Erythroblast (primary cell): ENCODE measurements at regions not wholly inside any gene's neighbourhood (a gene's known extent, or its start where the extent isn't known, plus 50 kb on each side); places are given as distances from the start of the nearest gene placed in this dataset.

ENCODE experiments used
- DNase-seq, 2 experiments: peaks; one replicate each; lab custom pipeline; 2025; lab: John Stamatoyannopoulos, UW
- GATA1 ChIP-seq: IDR thresholded peaks from 2 replicates; pipeline ENCODE4 v1.6.1; 2011; ENCODE audit warnings: low read depth, mild to moderate bottlenecking, control low read depth, low read length, moderate library complexity
- POLR2A ChIP-seq: IDR thresholded peaks from 2 replicates; pipeline ENCODE4 v1.6.1; 2011; ENCODE audit warnings: mild to moderate bottlenecking, low read length

- no peak for DNase-seq
- TF ChIP-seq GATA1 (no peak), POLR2A (no peak)
Measured at GRCh38 chr2:23241121-23241520, 143.9 kb upstream of the KLHL29 start.

- no peak for TF ChIP-seq POLR2A
- no peak for TF ChIP-seq GATA1
- DNase-seq, result no peak
Measured at GRCh38 chr2:23241611-23242245, 143.3 kb upstream of the KLHL29 start.

DNA sequence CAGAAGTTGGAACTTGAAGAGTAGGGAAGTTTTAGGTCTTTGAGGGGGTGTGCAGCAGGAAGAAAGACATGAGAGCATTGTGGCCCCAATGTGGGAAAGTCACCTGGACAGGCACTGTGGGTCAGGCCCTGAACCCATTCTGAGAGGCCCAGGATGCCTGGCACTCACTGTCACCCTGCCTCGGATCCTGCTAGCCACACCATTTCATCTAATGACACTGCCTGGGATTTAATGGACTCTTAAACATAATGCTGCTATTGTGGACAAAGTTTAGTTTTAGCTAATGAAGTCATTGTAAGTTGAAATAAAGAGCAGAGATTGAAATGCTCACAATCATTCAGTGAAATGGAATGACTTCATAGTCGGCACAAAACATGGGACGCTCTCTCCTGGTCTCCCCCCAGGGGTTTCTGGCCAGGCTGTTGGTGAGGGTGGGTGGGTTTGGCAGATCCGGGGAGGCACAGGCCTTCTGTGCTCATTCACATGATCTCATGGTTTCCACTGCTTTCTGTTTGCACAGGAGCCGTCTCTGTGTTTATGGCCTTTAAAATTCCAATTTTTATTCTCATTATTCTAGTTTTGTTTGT lies 141.8 kb upstream of the KLHL29 start:
- TF ChIP-seq GATA1, result no peak
- no peak for TF ChIP-seq POLR2A

DNA sequence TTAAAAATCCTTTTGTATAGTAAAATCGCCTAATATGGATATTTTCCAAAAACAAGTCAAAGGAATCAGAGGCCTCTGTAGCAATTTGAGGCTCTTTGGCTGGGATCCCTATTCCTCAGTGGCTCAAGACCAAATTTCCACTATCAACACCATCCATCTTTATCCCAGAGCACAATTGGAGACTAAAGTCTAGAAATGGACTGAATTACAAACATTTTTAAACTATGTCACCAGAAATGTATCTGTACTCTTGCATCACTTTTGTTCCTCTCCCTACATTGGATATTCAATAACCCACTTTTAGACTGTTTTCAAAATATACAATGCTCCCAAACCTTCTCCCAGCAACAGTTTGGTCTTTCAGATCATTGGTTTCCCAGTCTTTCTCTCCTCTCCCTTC lies 140.4 kb upstream of the KLHL29 start:
- TF ChIP-seq POLR2A (no peak), GATA1 (no peak)
- DNase-seq, result no peak

More for the DNA sequence above, 141.8 kb upstream of the KLHL29 start:
- no peak for DNase-seq

GRCh38 chr2:23246992-23247683 lies 137.8 kb upstream of the KLHL29 start:
- TF ChIP-seq GATA1, result no peak
- no peak for TF ChIP-seq POLR2A
- DNase-seq, result no peak

- no peak for DNase-seq
- TF ChIP-seq POLR2A (no peak), GATA1 (no peak)
Measured at GRCh38 chr2:23248667-23249066, 136.3 kb upstream of the KLHL29 start.

GRCh38 chr2:23249348-23249747 lies 135.6 kb upstream of the KLHL29 start:
- TF ChIP-seq GATA1, result no peak
- no peak for TF ChIP-seq POLR2A
- no peak for DNase-seq

- no peak for DNase-seq
- TF ChIP-seq POLR2A (no peak), GATA1 (no peak)
Measured at GRCh38 chr2:23250371-23250770, 134.6 kb upstream of the KLHL29 start.

- DNase-seq, result no peak
- TF ChIP-seq GATA1, result no peak
- no peak for TF ChIP-seq POLR2A
Measured at GRCh38 chr2:23256643-23257042, 128.3 kb upstream of the KLHL29 start.

DNA sequence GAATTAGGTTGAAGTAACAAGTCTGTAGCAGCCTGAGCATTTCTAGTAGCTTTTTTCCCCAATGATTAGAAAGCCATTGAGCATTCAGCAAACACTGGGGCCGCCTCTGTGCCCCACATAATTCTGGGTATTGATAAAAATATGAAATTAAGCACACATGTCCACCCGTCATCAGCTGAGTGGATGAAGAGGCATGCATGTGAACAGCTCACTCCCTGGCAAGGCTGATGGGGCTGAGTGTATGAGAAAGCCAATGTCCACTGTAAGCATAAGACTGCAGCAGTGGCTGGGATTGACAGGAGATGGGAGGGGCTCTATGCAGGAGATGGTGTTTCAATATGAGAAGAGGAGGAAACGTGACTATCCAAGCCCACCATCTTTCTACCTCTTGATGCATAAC lies 124.4 kb upstream of the KLHL29 start:
- DNase-seq, result no peak
- TF ChIP-seq POLR2A (no peak), GATA1 (no peak)

- TF ChIP-seq POLR2A (no peak), GATA1 (no peak)
- DNase-seq, result no peak
Measured at GRCh38 chr2:23268467-23269263, 116.3 kb upstream of the KLHL29 start.

DNA sequence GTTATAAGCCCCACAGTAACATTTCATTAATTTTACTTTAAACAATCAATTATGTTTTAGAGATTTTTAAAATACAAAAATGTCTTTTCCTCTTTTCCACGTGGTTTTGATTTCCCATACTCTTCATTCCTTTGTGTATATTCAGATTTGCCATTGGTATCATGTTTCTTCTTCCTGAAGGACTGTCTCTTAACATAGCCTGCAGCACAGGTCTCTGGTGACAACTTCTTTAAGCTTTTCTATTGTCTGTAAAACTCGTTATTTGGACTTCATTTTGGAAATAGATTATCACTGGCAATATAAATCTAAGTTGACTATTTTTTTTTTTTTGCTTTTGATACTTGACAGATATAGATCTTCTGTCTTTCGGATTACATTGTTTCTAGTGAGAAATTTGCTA lies 115.2 kb upstream of the KLHL29 start:
- no peak for DNase-seq
- TF ChIP-seq GATA1, result no peak
- TF ChIP-seq POLR2A, result no peak

DNA sequence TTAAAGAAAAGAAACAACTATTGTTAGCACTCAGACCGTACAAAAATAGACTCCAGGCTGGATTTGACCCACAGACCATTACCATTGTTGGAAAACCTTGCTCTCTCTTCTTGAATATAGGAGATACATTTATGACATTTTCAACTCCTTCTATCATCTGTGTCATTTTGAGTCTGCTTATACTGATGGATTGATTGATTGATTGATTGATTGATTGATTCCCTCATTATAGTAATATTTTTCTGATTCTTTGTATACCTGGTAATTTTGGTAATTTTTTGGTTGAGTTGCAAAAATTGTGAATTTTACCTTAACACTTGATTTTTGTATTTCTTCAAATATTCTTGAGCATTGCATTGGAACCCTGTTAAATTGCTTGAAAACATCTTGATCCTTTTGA lies 114.2 kb upstream of the KLHL29 start:
- no peak for TF ChIP-seq POLR2A
- no peak for TF ChIP-seq GATA1
- DNase-seq, result no peak

GRCh38 chr2:23271230-23271629 lies 113.7 kb upstream of the KLHL29 start:
- TF ChIP-seq POLR2A (no peak), GATA1 (no peak)

More at GRCh38 chr2:23271230-23271629, 113.7 kb upstream of the KLHL29 start:
- DNase-seq, result no peak
